GM21619 (cell line): ENCODE measurements at regions not wholly inside any gene's neighbourhood (a gene's known extent, or its start where the extent isn't known, plus 50 kb on each side); places are given as distances from the start of the nearest gene placed in this dataset.
"Not testable (repeated sequence)": the region's sequence is repeated elsewhere in the genome, so short reads cannot be mapped to it uniquely, and the experiment has no call there.

Experiments used
- ATAC-seq: cut with Tn5 transposase; IDR thresholded peaks from one replicate; pipeline ENCODE4 v1.9.1; 2021; ENCODE audit not compliant: unreplicated experiment

GRCh38 chr7:42726066-42726785 lies 185.6 kb downstream of the C7orf25 start:
- ATAC-seq = no peak

GRCh38 chr7:42722716-42723115 lies 189.2 kb downstream of the C7orf25 start:
- ATAC-seq = no peak

- ATAC-seq = no peak
Measured at GRCh38 chr7:42722198-42722597, 189.7 kb downstream of the C7orf25 start.

GRCh38 chr7:42720991-42721796 lies 190.7 kb downstream of the C7orf25 start:
- ATAC-seq = no peak

GRCh38 chr7:42720012-42720411 lies 191.9 kb downstream of the C7orf25 start:
- no peak for ATAC-seq

- ATAC-seq = not testable (repeated sequence)
Measured at GRCh38 chr7:42718466-42718865, 193.4 kb downstream of the C7orf25 start.

- ATAC-seq = no peak
Measured at GRCh38 chr7:42714356-42714755, 197.5 kb downstream of the C7orf25 start.

- ATAC-seq = no peak
Measured at GRCh38 chr7:42709284-42709683, 202.6 kb downstream of the C7orf25 start.

- no peak for ATAC-seq
Measured at GRCh38 chr7:42704710-42705109, 207.2 kb downstream of the C7orf25 start.

GRCh38 chr7:42702647-42703046 lies 209.2 kb downstream of the C7orf25 start:
- ATAC-seq = no peak

GRCh38 chr7:42700406-42701327 lies 211.2 kb downstream of the C7orf25 start:
- ATAC-seq = no peak

- no peak for ATAC-seq
Measured at GRCh38 chr7:42699380-42700178, 212.3 kb downstream of the C7orf25 start.

GRCh38 chr7:42698600-42699374 lies 213.1 kb downstream of the C7orf25 start:
- no peak for ATAC-seq

- ATAC-seq = no peak
Measured at GRCh38 chr7:42694894-42695507, 216.9 kb downstream of the C7orf25 start.

GRCh38 chr7:42693722-42694121 lies 218.1 kb downstream of the C7orf25 start:
- no peak for ATAC-seq

- ATAC-seq = no peak
Measured at GRCh38 chr7:42692621-42693020, 219.2 kb downstream of the C7orf25 start.

- no peak for ATAC-seq
Measured at GRCh38 chr7:42690794-42691639, 220.9 kb downstream of the C7orf25 start.

GRCh38 chr7:42689626-42690025 lies 222.2 kb downstream of the C7orf25 start:
- ATAC-seq = no peak

GRCh38 chr7:42688056-42688371 lies 223.9 kb downstream of the C7orf25 start:
- no peak for ATAC-seq
